A549 (cell line): ENCODE measurements at regions not wholly inside any gene's neighbourhood (a gene's known extent, or its start where the extent isn't known, plus 50 kb on each side); places are given as distances from the start of the nearest gene placed in this dataset.
"Not testable (repeated sequence)": the region's sequence is repeated elsewhere in the genome, so short reads cannot be mapped to it uniquely, and the experiment has no call there.

Source experiments
- BHLHE40 ChIP-seq: IDR thresholded peaks from 2 replicates; pipeline ENCODE4 v1.6.1; 2012; ENCODE audit warnings: low read depth, low read length, inconsistent platforms
- CHD2 ChIP-seq: fragments of 150-350 bp; IDR thresholded peaks from 2 replicates; pipeline ENCODE4 v1.6.1; 2014; ENCODE audit warnings: low read length; ENCODE audit not compliant: partially characterized antibody
- CTCF ChIP-seq: fragments of >200 bp; sonication (Bioruptor Twin); formaldehyde crosslinking; IDR thresholded peaks from 3 replicates; pipeline ENCODE4 v1.5.1; 2016
- EP300 ChIP-seq, 2 experiments: fragments of >200 bp; sonication (Bioruptor Twin); formaldehyde crosslinking; IDR thresholded peaks; 2 replicates in 1 of 2; 3 replicates in 1 of 2; pipeline ENCODE4 v1.6.1; 2016 to 2017
- ESRRA ChIP-seq: fragments of 150-350 bp; IDR thresholded peaks from 2 replicates; pipeline ENCODE4 v1.6.1; 2014; ENCODE audit warnings: mild to moderate bottlenecking, low read length, borderline replicate concordance
- FOSL2 ChIP-seq, 2 experiments: fragments of 450-650 bp in 1 of 2; fragments of >200 bp in 1 of 2; sonication (Bioruptor Twin) in 1 of 2; formaldehyde crosslinking; IDR thresholded peaks; 2 replicates each; pipeline versions ENCODE4 v1.5.0 to v1.6.1; 2016 to 2020; ENCODE audit warnings: mild to moderate bottlenecking in 1 of 2, moderate library complexity in 1 of 2
- KDM1A ChIP-seq: fragments of 200-600 bp; sonication (generic); IDR thresholded peaks from 2 replicates; pipeline ENCODE4 v1.6.1; 2016; ENCODE audit warnings: low read depth, mild to moderate bottlenecking
- MAFK ChIP-seq: fragments of 450-650 bp; IDR thresholded peaks from 2 replicates; pipeline ENCODE4 v1.6.1; 2014; ENCODE audit not compliant: partially characterized antibody
- MYC ChIP-seq: IDR thresholded peaks from 2 replicates; pipeline ENCODE4 v1.6.1; 2012; ENCODE audit warnings: mild to moderate bottlenecking, inconsistent platforms, low read length, improper control_type of control experiment, borderline replicate concordance
- POLR2A ChIP-seq: IDR thresholded peaks from 2 replicates; pipeline ENCODE4 v1.6.1; 2012; ENCODE audit warnings: mild to moderate bottlenecking, low read length
- RFX5 ChIP-seq: fragments of 450-650 bp; IDR thresholded peaks from 2 replicates; pipeline ENCODE4 v1.7.1; 2014; ENCODE audit warnings: antibody characterized with exemption, mild to moderate bottlenecking, moderate library complexity
- SMC3 ChIP-seq: fragments of >200 bp; sonication (Bioruptor Twin); formaldehyde crosslinking; IDR thresholded peaks from 3 replicates; pipeline ENCODE4 v1.6.1; 2018; ENCODE audit warnings: inconsistent platforms
- SREBF2 ChIP-seq: fragments of 450-650 bp; IDR thresholded peaks from 2 replicates; pipeline ENCODE4 v1.6.1; 2014; ENCODE audit warnings: mild to moderate bottlenecking, moderate library complexity

- TF ChIP-seq CTCF; SMC3; SREBF2; BHLHE40; RFX5; MAFK; FOSL2 (IDR thresholded peaks at IDR 0.05); FOSL2 (CRISPR knock-in tag; IDR thresholded peaks at IDR 0.05); ESRRA; POLR2A; MYC; KDM1A; EP300 (IDR thresholded peaks at IDR 0.05); CHD2: not testable (repeated sequence)
Observed at GRCh38 chr6:72469406-72469983, 152.4 kb upstream of the KCNQ5 start.
